ENCODE measurements at regions not wholly inside any gene's neighbourhood (a gene's known extent, or its start where the extent isn't known, plus 50 kb on each side); places are given as distances from the start of the nearest gene placed in this dataset.

GRCh38 chr4:137206781-137207180 is 325.5 kb downstream of the PCDH18 start:
- DNase-seq (ENCODE audit: low read depth, low spot score), result no peak

- no peak for DNase-seq (ENCODE audit: low read depth, low spot score)
Measured at GRCh38 chr4:137203601-137204000, 328.7 kb downstream of the PCDH18 start.

- no peak for DNase-seq (ENCODE audit: low read depth, low spot score)
Measured at GRCh38 chr4:137200322-137200721, 332.0 kb downstream of the PCDH18 start.

GRCh38 chr4:137198791-137199190 is 333.5 kb downstream of the PCDH18 start:
- no peak for DNase-seq (ENCODE audit: low read depth, low spot score)

- no peak for DNase-seq (ENCODE audit: low read depth, low spot score)
Measured at GRCh38 chr4:137194670-137195069, 337.6 kb downstream of the PCDH18 start.

- DNase-seq (ENCODE audit: low read depth, low spot score), result no peak
Measured at GRCh38 chr4:137193564-137193963, 338.7 kb downstream of the PCDH18 start.

GRCh38 chr4:137181293-137181899 is 350.9 kb downstream of the PCDH18 start:
- DNase-seq (ENCODE audit: low read depth, low spot score), result no peak

GRCh38 chr4:137180349-137180748 is 351.9 kb downstream of the PCDH18 start:
- DNase-seq (ENCODE audit: low read depth, low spot score), result peak; percentile 60

GRCh38 chr4:137156807-137157206 is 375.5 kb downstream of the PCDH18 start:
- no peak for DNase-seq (ENCODE audit: low read depth, low spot score)

GRCh38 chr4:137156054-137156453 is 376.2 kb downstream of the PCDH18 start:
- no peak for DNase-seq (ENCODE audit: low read depth, low spot score)

GRCh38 chr4:137131201-137131600 is 401.1 kb downstream of the PCDH18 start:
- no peak for DNase-seq (ENCODE audit: low read depth, low spot score)

GRCh38 chr4:137129845-137130244 is 402.4 kb downstream of the PCDH18 start:
- DNase-seq (ENCODE audit: low read depth, low spot score), result no peak

- no peak for DNase-seq (ENCODE audit: low read depth, low spot score)
Measured at GRCh38 chr4:137129441-137129840, 402.9 kb downstream of the PCDH18 start.

- no peak for DNase-seq (ENCODE audit: low read depth, low spot score)
Measured at GRCh38 chr4:137125011-137125410, 407.3 kb downstream of the PCDH18 start.

- DNase-seq (ENCODE audit: low read depth, low spot score), result peak; percentile 4
Measured at GRCh38 chr4:137124278-137124932, 407.9 kb downstream of the PCDH18 start.

- DNase-seq (ENCODE audit: low read depth, low spot score), result no peak
Measured at GRCh38 chr4:137122876-137123275, 409.4 kb downstream of the PCDH18 start.

GRCh38 chr4:137116144-137116543 is 416.1 kb downstream of the PCDH18 start:
- DNase-seq (ENCODE audit: low read depth, low spot score), result no peak

- no peak for DNase-seq (ENCODE audit: low read depth, low spot score)
Measured at GRCh38 chr4:137106733-137107132, 425.6 kb downstream of the PCDH18 start.

GRCh38 chr4:137106287-137106686 is 426.0 kb downstream of the PCDH18 start:
- no peak for DNase-seq (ENCODE audit: low read depth, low spot score)

- DNase-seq (ENCODE audit: low read depth, low spot score), result no peak
Measured at GRCh38 chr4:137090951-137091350, 441.3 kb downstream of the PCDH18 start.

- DNase-seq (ENCODE audit: low read depth, low spot score), result no peak
Measured at GRCh38 chr4:137083571-137084135, 448.6 kb downstream of the PCDH18 start.

GRCh38 chr4:137082061-137082460 is 450.2 kb downstream of the PCDH18 start:
- no peak for DNase-seq (ENCODE audit: low read depth, low spot score)

GRCh38 chr4:137076908-137077307 is 455.4 kb downstream of the PCDH18 start:
- DNase-seq (ENCODE audit: low read depth, low spot score), result no peak

Measured in ELF-1 (cell line).